GM18868 (cell line): ENCODE measurements at regions not wholly inside any gene's neighbourhood (a gene's known extent, or its start where the extent isn't known, plus 50 kb on each side); places are given as distances from the start of the nearest gene placed in this dataset.

Experiments
- ATAC-seq: cut with Tn5 transposase; IDR thresholded peaks from one replicate; pipeline ENCODE4 v1.9.1; 2021; ENCODE audit warnings: mild to moderate bottlenecking, moderate library complexity; ENCODE audit not compliant: unreplicated experiment

- ATAC-seq: no peak
These were observed 557.6 kb downstream of the QKI start for GRCh38 chr6:163971841-163972838.

GRCh38 chr6:163970846-163971564, 556.5 kb downstream of the QKI start:
- ATAC-seq: no peak

GRCh38 chr6:163965426-163966348, 551.2 kb downstream of the QKI start:
- ATAC-seq: no peak

- no peak for ATAC-seq
These were observed 550.3 kb downstream of the QKI start for GRCh38 chr6:163964789-163965188.

- no peak for ATAC-seq
These were observed 548.9 kb downstream of the QKI start for GRCh38 chr6:163963205-163964120.

GRCh38 chr6:163962627-163963117, 548.2 kb downstream of the QKI start:
- ATAC-seq: no peak

- no peak for ATAC-seq
These were observed 545.6 kb downstream of the QKI start for GRCh38 chr6:163960128-163960527.

- peak; percentile 40 for ATAC-seq
These were observed 544.1 kb downstream of the QKI start for GRCh38 chr6:163958646-163959045.

GRCh38 chr6:163956571-163957407, 542.3 kb downstream of the QKI start:
- peak; percentile 92 for ATAC-seq

GRCh38 chr6:163955756-163956155, 541.2 kb downstream of the QKI start:
- ATAC-seq: no peak

- ATAC-seq: no peak
These were observed 540.6 kb downstream of the QKI start for GRCh38 chr6:163955096-163955495.

GRCh38 chr6:163954088-163954775, 539.7 kb downstream of the QKI start:
- ATAC-seq: no peak

- ATAC-seq: no peak
These were observed 537.5 kb downstream of the QKI start for GRCh38 chr6:163952005-163952404.

GRCh38 chr6:163951326-163951725, 536.8 kb downstream of the QKI start:
- ATAC-seq: no peak

- ATAC-seq: no peak
These were observed 535.6 kb downstream of the QKI start for GRCh38 chr6:163950159-163950558.

- ATAC-seq: no peak
These were observed 534.9 kb downstream of the QKI start for GRCh38 chr6:163949431-163949830.

GRCh38 chr6:163948250-163948649, 533.7 kb downstream of the QKI start:
- ATAC-seq: no peak

- ATAC-seq: no peak
These were observed 532.8 kb downstream of the QKI start for GRCh38 chr6:163947276-163947675.
